GM12891 (cell line): ENCODE measurements at regions not wholly inside any gene's neighbourhood (a gene's known extent, or its start where the extent isn't known, plus 50 kb on each side); places are given as distances from the start of the nearest gene placed in this dataset.

ENCODE experiments used
- POLR2A ChIP-seq: IDR thresholded peaks from 2 replicates; pipeline ENCODE4 v1.6.1; 2011; ENCODE audit warnings: low read depth, low read length, control low read depth
- POLR2AphosphoS5 ChIP-seq: IDR thresholded peaks from 2 replicates; pipeline ENCODE4 v1.6.1; 2011; ENCODE audit warnings: low read depth, low read length, control low read depth
- POU2F2 ChIP-seq: IDR thresholded peaks from 2 replicates; pipeline ENCODE4 v1.6.1; 2011; ENCODE audit warnings: low read depth, mild to moderate bottlenecking, control low read depth, low read length, moderate library complexity
- SPI1 ChIP-seq: IDR thresholded peaks from 2 replicates; pipeline ENCODE4 v1.6.1; 2011; ENCODE audit warnings: low read depth, low read length, control low read depth
- TAF1 ChIP-seq: IDR thresholded peaks from 2 replicates; pipeline ENCODE4 v1.6.1; 2011; ENCODE audit warnings: low read depth, low read length, control low read depth

- no peak for TF ChIP-seq POLR2AphosphoS5
- no peak for TF ChIP-seq TAF1
- no peak for TF ChIP-seq POLR2A
- no peak for TF ChIP-seq POU2F2
- TF ChIP-seq SPI1 = no peak
Measured at GRCh38 chr18:44273298-44273697, 407.4 kb upstream of the SETBP1 start.
